ENCODE measurements at regions not wholly inside any gene's neighbourhood (a gene's known extent, or its start where the extent isn't known, plus 50 kb on each side); places are given as distances from the start of the nearest gene placed in this dataset.

DNA sequence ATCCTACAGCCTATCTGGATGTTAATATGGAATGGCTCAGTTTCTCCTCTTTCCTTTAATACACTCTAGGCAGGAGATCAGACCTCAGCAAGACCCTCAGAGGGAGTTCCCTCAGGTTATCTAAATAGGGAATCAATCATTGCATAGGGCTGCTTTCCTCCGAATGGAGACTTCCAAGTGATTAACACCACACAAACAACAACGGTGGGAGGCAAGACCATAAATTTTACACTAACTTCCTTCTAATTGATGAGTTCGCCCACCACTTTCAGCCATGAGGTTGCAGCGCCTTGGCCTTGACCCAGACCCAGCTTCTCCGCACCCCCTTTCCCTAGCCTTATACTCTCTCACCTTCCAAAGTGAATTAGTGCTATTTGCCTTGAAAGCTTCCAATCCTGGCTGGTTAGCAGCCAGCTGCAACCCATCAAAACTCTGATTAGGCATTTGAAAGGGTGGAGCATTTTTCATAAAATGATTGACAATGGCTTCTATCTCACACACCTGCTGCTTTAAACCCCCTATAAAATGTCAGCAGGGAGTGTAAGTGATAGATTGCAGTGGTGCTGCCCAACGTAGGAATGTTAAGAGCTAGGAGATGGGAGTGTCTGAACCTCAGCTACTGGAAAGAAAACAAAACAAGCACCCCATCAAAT is 534.9 kb upstream of the USP24 start:
- DNase-seq (ENCODE audit: low read depth in 1 of 2, low spot score in 1 of 2): no peak

DNA sequence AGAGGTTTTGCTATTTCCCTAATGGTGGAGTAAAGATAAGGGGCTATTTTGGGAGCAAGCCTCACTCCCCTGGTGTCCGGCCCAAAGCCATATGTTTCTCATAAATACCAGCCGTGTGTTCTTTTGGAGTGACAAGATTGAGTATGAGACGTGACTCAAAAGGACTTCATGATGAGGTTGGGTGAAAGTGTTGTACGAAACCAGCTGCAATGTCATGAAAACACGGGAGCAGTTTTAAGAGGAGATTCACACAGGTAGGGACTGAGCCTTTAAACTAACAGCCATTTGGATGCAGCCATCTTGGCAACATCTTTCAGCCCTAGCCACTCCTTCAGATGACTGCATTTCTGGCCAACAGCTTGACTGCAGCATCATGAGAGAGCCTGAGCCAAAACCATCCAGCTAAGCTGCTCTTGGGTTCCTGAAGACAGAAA is 532.3 kb upstream of the USP24 start:
- DNase-seq (ENCODE audit: low read depth in 1 of 2, low spot score in 1 of 2): no peak

- no peak for DNase-seq (ENCODE audit: low read depth in 1 of 2, low spot score in 1 of 2)
Measured at GRCh38 chr1:55746710-55747109, 531.5 kb upstream of the USP24 start.

GRCh38 chr1:55741516-55741915 is 526.4 kb upstream of the USP24 start:
- no peak for DNase-seq (ENCODE audit: low read depth in 1 of 2, low spot score in 1 of 2)

DNA sequence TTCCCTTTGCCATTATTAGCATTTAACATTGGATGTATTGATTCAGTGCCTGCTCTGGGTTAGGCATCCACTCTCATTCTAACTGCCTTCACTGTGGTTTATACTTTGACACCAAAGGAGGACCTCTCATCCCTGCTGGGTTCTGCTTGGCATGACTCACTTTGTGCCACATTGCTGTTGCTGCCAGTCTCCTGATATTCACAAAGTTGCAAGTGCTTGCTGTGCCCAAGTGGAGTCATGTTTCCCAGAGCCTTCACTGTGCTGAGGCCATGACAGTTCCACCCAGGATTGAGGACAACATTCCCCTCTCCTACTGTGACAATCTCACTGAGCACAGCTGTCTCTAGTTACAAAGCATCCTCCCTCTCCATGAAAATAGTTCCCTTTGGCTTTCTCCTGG is 519.9 kb upstream of the USP24 start:
- DNase-seq (ENCODE audit: low read depth in 1 of 2, low spot score in 1 of 2): no peak

DNA sequence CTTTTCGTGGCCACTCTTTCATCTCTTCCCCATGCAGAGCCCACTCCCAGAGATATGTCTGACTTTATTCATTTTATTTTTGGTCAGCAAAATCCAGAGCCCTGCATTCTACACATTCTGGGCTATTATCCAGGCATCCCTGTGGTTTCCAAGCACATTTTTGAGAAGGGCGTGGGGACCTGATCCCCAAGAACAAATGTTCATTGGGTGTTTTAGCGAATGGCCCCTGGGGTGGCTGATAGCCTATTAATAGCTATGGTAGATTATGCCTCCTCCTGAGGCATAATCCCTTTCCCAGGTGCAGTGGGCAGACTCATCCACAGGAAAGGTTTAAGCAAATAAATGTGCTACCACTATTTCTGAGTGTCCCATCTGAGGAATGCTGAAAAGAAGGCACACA is 511.8 kb upstream of the USP24 start:
- DNase-seq (ENCODE audit: low read depth in 1 of 2, low spot score in 1 of 2): no peak

GRCh38 chr1:55725378-55725777 is 510.2 kb upstream of the USP24 start:
- DNase-seq (ENCODE audit: low read depth in 1 of 2, low spot score in 1 of 2): no peak

GRCh38 chr1:55724551-55725325 is 509.6 kb upstream of the USP24 start:
- DNase-seq (ENCODE audit: low read depth in 1 of 2, low spot score in 1 of 2): no peak

DNA sequence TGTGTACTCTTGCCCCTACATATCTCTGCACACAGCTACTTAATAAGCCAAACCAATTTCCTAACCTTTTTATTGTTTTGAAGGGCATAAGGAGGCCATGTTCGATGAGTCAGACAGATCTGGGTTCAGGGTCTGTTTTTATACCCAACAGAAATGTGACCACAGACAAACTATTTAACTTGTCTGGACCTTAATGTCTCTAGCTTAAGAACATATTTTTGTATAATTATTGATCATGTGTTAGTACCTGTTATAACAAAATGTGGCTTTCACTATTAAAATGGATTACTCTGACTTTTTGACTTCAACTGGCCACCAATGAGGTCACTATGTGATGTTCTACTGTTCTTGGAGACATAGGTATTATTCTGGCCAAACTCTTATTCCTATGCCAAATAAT is 507.8 kb upstream of the USP24 start:
- DNase-seq (ENCODE audit: low read depth in 1 of 2, low spot score in 1 of 2): no peak

DNA sequence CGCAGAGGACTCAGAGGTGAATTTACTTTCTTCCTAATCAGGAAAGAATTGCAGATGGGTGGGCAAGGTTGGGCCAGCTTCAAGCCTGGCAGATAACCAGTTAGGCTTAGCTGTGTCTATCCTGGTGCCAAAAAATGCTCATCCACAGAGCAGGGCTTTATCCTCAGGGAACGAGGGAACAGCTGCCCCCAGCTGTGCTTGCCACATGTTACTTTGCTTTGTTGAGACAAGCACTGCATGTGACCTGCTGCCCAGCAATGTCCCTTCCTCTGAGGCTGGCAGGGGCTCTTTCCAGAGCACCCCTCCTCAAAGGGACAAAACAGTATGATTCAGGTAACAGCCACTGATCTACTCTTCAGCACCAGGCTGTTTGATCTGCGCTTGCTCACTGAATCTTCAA is 505.1 kb upstream of the USP24 start:
- DNase-seq (ENCODE audit: low read depth in 1 of 2, low spot score in 1 of 2): no peak

DNA sequence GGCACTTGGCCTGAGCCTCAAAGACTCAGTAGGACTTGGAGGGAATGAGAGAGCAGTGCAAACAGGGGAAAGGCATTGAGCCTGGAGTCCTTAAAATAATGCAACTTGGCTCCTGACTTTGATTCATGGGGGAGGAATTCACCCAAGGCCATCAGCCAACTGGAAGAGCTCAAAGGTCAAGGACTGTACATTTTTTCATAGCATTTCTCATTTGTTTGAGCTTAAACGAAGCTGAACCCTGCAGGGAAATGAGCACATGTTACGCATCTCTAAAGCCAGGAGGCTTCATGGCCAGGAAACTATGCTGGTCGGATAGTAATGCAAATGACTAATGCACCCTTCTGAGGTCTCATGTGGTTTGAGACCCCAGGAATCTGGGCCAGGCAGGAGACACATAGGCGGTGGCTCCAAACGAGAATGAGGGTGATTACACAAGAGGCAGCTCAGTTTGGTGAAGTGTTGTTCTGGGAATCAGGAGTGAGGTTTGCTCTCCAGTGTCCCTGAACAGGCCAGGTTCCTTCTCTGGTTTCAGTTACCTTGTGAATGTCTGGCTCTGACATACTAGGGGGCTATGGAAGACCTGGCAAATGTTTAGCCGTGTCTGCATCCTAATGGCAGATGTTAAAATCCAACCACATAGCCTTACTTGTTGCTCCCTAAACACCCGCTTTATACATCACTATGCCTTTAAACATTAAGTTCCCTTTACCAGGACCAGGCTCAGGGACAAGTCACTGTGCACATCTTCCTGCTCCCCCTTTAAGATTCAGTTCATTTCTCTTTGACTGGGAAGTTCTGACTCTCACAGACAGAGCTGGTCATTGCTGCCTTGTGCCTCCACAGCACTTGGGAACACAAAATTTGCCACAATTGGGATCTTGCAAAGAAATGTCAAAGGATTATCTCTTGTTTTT is 503.9 kb upstream of the USP24 start:
- DNase-seq (ENCODE audit: low read depth in 1 of 2, low spot score in 1 of 2): no peak

DNA sequence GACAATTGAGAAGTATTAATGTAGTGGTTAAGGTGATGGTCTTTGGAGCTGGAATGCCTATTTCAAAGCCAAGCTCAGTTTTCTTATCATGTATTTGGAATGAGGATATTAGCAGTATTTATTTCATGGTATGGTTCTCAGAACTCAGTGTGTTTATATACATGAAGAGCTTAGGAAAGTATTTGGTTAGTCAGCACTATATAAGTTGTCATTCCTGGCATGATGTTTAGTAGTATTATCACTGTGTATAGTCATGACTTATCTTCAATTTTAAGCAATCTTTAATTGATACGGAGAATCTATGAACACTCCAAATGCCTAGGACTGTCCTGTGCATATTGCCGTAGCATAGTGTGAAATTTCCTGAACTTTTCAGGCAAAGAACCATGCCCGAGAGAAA is 501.9 kb upstream of the USP24 start:
- DNase-seq (ENCODE audit: low read depth in 1 of 2, low spot score in 1 of 2): no peak

DNA sequence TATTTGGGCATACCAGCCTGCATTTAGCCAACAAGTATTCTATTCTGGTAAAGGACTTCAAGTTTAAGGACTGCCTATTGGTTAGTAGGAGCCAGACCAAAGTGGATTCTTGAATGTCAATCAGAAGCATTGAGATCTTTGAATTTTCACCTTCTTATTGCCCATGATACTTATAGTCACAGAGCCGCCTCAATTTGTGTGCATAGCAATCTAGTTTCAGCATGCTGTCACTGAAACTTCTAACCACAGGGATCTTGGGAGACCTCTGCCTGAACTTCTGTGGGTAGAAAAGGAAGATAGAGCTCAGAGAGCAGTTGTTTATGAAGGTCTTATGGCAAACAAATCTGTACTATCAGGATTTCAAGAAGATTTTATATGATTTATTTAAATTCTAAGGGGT is 501.4 kb upstream of the USP24 start:
- DNase-seq (ENCODE audit: low read depth in 1 of 2, low spot score in 1 of 2): no peak

GRCh38 chr1:55716151-55716550 is 501.0 kb upstream of the USP24 start:
- DNase-seq (ENCODE audit: low read depth in 1 of 2, low spot score in 1 of 2): no peak

DNA sequence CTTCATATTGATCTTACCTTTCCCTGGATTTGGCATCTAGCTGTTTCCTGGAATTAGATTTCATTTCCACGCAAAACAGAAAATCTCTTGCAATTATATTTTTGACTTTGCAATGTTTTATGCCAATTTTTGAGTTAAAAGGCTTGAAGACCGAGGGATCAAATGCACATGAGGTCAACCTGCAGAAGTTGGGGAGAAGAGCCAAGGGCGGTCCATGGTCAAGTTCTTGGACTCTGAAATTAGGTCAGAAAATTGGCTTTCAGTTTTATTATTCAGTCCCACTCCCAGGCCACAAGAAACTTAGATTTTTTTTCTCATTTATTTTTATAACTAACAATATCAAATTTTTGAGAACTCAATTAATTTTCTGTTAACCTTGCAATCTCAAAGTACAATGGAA is 499.1 kb upstream of the USP24 start:
- DNase-seq (ENCODE audit: low read depth in 1 of 2, low spot score in 1 of 2): no peak

- no peak for DNase-seq (ENCODE audit: low read depth in 1 of 2, low spot score in 1 of 2)
Measured at GRCh38 chr1:55713516-55713915, 498.4 kb upstream of the USP24 start.

GRCh38 chr1:55712148-55712547 is 497.0 kb upstream of the USP24 start:
- DNase-seq (ENCODE audit: low read depth in 1 of 2, low spot score in 1 of 2): no peak

GRCh38 chr1:55708781-55709180 is 493.6 kb upstream of the USP24 start:
- DNase-seq (ENCODE audit: low read depth in 1 of 2, low spot score in 1 of 2): no peak

DNA sequence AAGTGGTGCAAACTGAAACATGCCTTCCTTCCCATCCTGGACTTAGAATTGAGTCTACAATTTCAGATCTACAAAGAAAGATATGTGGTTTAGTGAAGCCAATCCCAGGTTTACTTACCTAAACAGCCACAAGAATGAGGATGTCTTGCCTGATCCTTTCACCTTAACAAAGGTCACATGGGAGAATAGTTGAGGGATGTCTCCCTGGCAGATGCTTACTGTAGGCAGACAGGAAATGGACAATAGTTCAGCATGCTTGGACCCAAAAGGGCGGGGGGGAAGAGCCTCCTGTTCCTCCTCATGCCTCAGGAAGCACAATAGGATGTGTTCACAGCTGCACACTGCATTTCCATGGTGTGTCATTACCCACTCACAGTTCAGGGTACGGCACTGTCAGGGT is 492.7 kb upstream of the USP24 start:
- no peak for DNase-seq (ENCODE audit: low read depth in 1 of 2, low spot score in 1 of 2)

DNA sequence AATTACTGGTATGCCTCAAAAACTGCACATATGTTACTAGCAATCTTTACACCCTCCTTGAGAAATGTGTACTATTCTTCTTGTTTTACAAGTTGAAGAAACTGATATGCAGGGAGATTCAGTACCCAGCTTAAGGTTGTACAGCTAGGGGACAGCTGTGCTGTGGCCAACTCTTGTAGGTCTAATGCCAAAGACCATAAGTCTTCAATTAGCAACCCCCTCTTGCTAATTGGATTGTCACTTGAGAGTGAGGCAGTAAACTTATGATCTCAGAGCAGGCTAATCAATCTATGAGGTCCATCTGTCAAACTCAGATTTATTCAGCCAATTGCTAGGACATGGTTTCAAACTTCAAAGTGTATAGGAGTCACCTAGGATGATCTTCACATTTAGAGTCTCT is 492.0 kb upstream of the USP24 start:
- DNase-seq (ENCODE audit: low read depth in 1 of 2, low spot score in 1 of 2): no peak

DNA sequence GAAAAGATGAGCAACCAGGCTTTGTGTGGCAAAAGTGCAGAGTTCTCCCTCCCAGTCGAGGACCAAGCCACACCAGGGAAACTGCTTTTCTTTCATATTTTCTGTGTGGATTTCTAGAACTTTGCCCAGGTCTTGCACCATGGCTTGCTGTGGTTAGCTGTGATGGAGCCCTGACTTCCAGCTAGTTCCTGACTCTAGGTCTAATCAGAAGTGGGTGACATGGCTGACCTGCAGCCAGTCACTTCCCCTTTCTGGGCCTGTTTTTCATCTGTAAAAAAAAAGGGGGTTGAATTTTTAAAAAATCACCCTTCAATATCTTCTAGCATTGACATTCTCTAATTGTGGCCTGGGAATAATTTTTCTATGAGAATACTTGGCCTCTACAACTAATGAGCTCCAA is 491.2 kb upstream of the USP24 start:
- DNase-seq (ENCODE audit: low read depth in 1 of 2, low spot score in 1 of 2): no peak
